ENCODE measurements at regions not wholly inside any gene's neighbourhood (a gene's known extent, or its start where the extent isn't known, plus 50 kb on each side); places are given as distances from the start of the nearest gene placed in this dataset.

GRCh38 chr3:76264496-76264895 lies 479.1 kb upstream of the ZNF717 start:
- TF ChIP-seq POLR2AphosphoS5 (IDR thresholded peaks at IDR 0.05; ENCODE audit: low read depth, low read length) (no peak), POLR2A (IDR thresholded peaks at IDR 0.05; ENCODE audit: low read depth, low read length) (no peak), SPI1 (IDR thresholded peaks at IDR 0.05; ENCODE audit: low read depth, low read length) (no peak)
